ENCODE measurements at regions not wholly inside any gene's neighbourhood (a gene's known extent, or its start where the extent isn't known, plus 50 kb on each side); places are given as distances from the start of the nearest gene placed in this dataset.

GRCh38 chr3:72087420-72087819 is 302.5 kb upstream of the PROK2 start:
- Histone ChIP-seq H3K27ac (ENCODE audit: low read length) (no peak overlapping the region), H3K4me3 (ENCODE audit: low read depth in 2 of 2, low read length in 2 of 2) (no peak overlapping the region), H3K36me3 (ENCODE audit: control insufficient read depth, insufficient read depth, low read length) (no peaks in the 10 kb centered on the region), H3K27me3 (ENCODE audit: control insufficient read depth, insufficient read depth, low read length) (no peaks in the 10 kb centered on the region; the same call in 1 of the 2 replicates), H3K9me3 (ENCODE audit: control insufficient read depth, insufficient read depth, low read depth, low read length) (no peaks in the 10 kb centered on the region), H3K4me1 (ENCODE audit: control insufficient read depth, insufficient read depth, low read length) (no peaks in the 10 kb centered on the region)
- intact Hi-C loops (cut with micrococcal nuclease; ENCODE audit: unreplicated experiment) (no loop called here), in situ Hi-C loops (cut with HindIII; ENCODE audit: low pct_unique_long_range_greater_than_20kb, low sequenced_read_pairs) (no loop called here)
- ChIA-PET POLR2A (no interaction called here), CTCF (no interaction called here)
- no TSS peak for BruUV-seq (replicated peaks)
- no peak for DNase-seq (ENCODE audit: low read depth, low spot score)
- ATAC-seq = no peak
- TF ChIP-seq POLR2AphosphoS5 (IDR thresholded peaks at IDR 0.05; ENCODE audit: low read depth, low read length) = no peak
- no peak for TF ChIP-seq REST (IDR thresholded peaks at IDR 0.05; ENCODE audit: insufficient read depth in 1 of 2, low read depth in 2 of 2, low read length in 1 of 2)
- TF ChIP-seq SIN3A (IDR thresholded peaks at IDR 0.05; ENCODE audit: borderline replicate concordance, insufficient read depth, low read depth, low read length) = no peak
- no peak for TF ChIP-seq TCF7L2 (IDR thresholded peaks at IDR 0.05; ENCODE audit: low read depth, low read length)
- no peak for TF ChIP-seq CTCF (IDR thresholded peaks at IDR 0.05)

GRCh38 chr3:72086743-72087087 is 301.8 kb upstream of the PROK2 start:
- Histone ChIP-seq H3K4me3 (ENCODE audit: low read depth in 2 of 2, low read length in 2 of 2) (no peak overlapping the region), H3K27ac (ENCODE audit: low read length) (no peak overlapping the region), H3K9me3 (ENCODE audit: control insufficient read depth, insufficient read depth, low read depth, low read length) (no peaks in the 10 kb centered on the region), H3K27me3 (ENCODE audit: control insufficient read depth, insufficient read depth, low read length) (no peaks in the 10 kb centered on the region), H3K36me3 (ENCODE audit: control insufficient read depth, insufficient read depth, low read length) (no peaks in the 10 kb centered on the region), H3K4me1 (ENCODE audit: control insufficient read depth, insufficient read depth, low read length) (no peaks in the 10 kb centered on the region)
- POLR2A ChIA-PET = no interaction called here
- BruUV-seq (replicated peaks) = no TSS peak
- intact Hi-C loops (cut with micrococcal nuclease; ENCODE audit: unreplicated experiment) = no loop called here
- ATAC-seq = no peak
- DNase-seq (ENCODE audit: low read depth, low spot score) = no peak
- CTCF ChIA-PET = interaction anchor here (0.8 kb wide), 1 partner anchor 211 kb away, joined by 8 read pairs; no protein-coding TSS in a partner anchor
- in situ Hi-C loops (cut with HindIII; ENCODE audit: low pct_unique_long_range_greater_than_20kb, low sequenced_read_pairs) = no loop called here
- TF ChIP-seq POLR2AphosphoS5 (IDR thresholded peaks at IDR 0.05; ENCODE audit: low read depth, low read length) (no peak), SIN3A (IDR thresholded peaks at IDR 0.05; ENCODE audit: borderline replicate concordance, insufficient read depth, low read depth, low read length) (no peak), TCF7L2 (IDR thresholded peaks at IDR 0.05; ENCODE audit: low read depth, low read length) (no peak), CTCF (IDR thresholded peaks at IDR 0.05) (no peak), REST (IDR thresholded peaks at IDR 0.05; ENCODE audit: insufficient read depth in 1 of 2, low read depth in 2 of 2, low read length in 1 of 2) (no peak)
